SK-N-SH (cell line): ENCODE measurements at regions not wholly inside any gene's neighbourhood (a gene's known extent, or its start where the extent isn't known, plus 50 kb on each side); places are given as distances from the start of the nearest gene placed in this dataset.

Experiments
- CTCF ChIP-seq: fragments of 200-600 bp; sonication (generic); IDR thresholded peaks from 2 replicates; pipeline ENCODE4 v1.6.1; 2017; ENCODE audit warnings: antibody characterized with exemption, mild to moderate bottlenecking, moderate library complexity
- EP300 ChIP-seq, 2 experiments: IDR thresholded peaks; 2 replicates each; pipeline versions ENCODE4 v1.4.0 to v1.6.1; 2012; ENCODE audit warnings: borderline replicate concordance in 1 of 2, low read depth in 1 of 2, low read length in 1 of 2
- RAD21 ChIP-seq: IDR thresholded peaks from 2 replicates; pipeline ENCODE4 v1.6.1; 2012; ENCODE audit warnings: mild to moderate bottlenecking, low read length
- RCOR1 ChIP-seq: fragments of 150-350 bp; IDR thresholded peaks from 2 replicates; pipeline ENCODE4 v1.6.1; 2017; ENCODE audit warnings: antibody characterized with exemption, low read length
- SIN3A ChIP-seq: IDR thresholded peaks from 2 replicates; pipeline ENCODE4 v1.6.1; 2012; ENCODE audit warnings: low read depth, mild to moderate bottlenecking, low read length, moderate library complexity, borderline replicate concordance
- TCF12 ChIP-seq: IDR thresholded peaks from 2 replicates; pipeline ENCODE4 v1.4.0; 2012
- USF1 ChIP-seq: IDR thresholded peaks from 2 replicates; pipeline ENCODE4 v1.4.0; 2012; ENCODE audit warnings: low read depth, borderline replicate concordance
- YY1 ChIP-seq: IDR thresholded peaks from 2 replicates; pipeline ENCODE4 v1.4.0; 2012; ENCODE audit warnings: low read depth, mild to moderate bottlenecking

DNA sequence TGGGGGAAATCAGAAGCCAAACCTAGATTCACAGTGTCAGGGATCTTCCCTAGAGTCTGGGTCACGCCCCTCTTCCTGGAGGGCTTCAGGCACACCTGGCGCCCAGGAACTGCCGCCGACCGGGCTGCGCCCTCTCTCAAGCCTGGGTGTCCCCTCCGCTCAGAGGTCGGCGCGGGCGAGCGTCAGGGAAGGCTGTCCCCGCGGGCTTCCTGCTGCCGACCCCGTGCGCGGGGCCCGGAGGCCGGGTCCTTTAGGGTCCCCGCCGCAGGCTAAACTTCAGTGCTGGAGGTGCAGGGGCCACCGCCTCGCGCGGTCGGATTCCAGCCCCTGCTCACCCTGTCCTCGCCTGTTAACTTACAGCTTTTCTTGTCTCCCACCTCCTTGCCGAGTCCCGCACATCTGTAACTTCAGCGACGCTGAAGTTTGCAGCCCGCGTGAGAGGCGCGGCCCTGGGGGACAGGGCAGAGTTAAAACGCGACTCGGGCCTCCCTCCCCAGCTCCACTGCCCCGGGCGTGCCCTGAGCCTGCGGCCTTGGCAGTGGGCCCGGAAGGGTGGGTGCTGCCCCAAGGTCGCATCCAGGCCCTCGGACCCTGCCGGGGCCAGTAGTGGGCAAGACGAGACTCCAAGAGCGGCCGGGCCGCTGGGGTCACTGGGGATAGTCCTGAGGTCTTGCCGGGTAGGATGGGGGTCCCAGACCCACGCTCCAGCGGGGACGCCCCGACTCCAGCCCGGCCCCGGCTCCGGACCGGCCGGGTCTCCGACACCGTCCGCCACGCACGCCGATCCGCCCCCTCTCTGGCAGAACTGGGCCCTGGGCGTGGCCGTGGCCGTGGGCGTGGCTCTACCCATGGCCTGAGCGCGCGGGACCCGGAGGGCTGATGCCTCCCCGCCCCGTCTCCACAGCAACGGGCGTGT is 95.6 kb upstream of the ZNF98 start:
- TF ChIP-seq SIN3A (no peak), RAD21 (no peak), EP300 (IDR thresholded peaks at IDR 0.05; ENCODE audit: borderline replicate concordance in 1 of 2, low read depth in 1 of 2, low read length in 1 of 2) (no peak), YY1 (no peak), CTCF (no peak), RCOR1 (no peak), USF1 (no peak), TCF12 (no peak)
